GM03348 (cell line): ENCODE measurements at regions not wholly inside any gene's neighbourhood (a gene's known extent, or its start where the extent isn't known, plus 50 kb on each side); places are given as distances from the start of the nearest gene placed in this dataset.
A peak's percentile ranks its signal among the peaks of the same experiment; 100 is the strongest.

Experiments used
- DNase-seq: peaks from one replicate; pipeline ENCODE4 v3.0.0; 2012; ENCODE audit warnings: low spot score

- DNase-seq, result no peak
These were observed 146.7 kb upstream of the KLF14 start for GRCh38 chr7:130880668-130881067.

GRCh38 chr7:130881091-130881798 lies 147.2 kb upstream of the KLF14 start:
- no peak for DNase-seq

GRCh38 chr7:130881799-130882141 lies 147.8 kb upstream of the KLF14 start:
- DNase-seq, result no peak

GRCh38 chr7:130882396-130882795 lies 148.4 kb upstream of the KLF14 start:
- DNase-seq, result no peak

GRCh38 chr7:130883928-130884327 lies 149.9 kb upstream of the KLF14 start:
- no peak for DNase-seq

- no peak for DNase-seq
These were observed 150.7 kb upstream of the KLF14 start for GRCh38 chr7:130884437-130885417.

GRCh38 chr7:130886438-130887135 lies 152.6 kb upstream of the KLF14 start:
- no peak for DNase-seq

- peak; percentile 77 for DNase-seq
These were observed 153.4 kb upstream of the KLF14 start for GRCh38 chr7:130887182-130887956.

GRCh38 chr7:130887957-130888371 lies 154.0 kb upstream of the KLF14 start:
- DNase-seq, result no peak

GRCh38 chr7:130888468-130888867 lies 154.5 kb upstream of the KLF14 start:
- DNase-seq, result no peak

GRCh38 chr7:130890176-130891020 lies 156.4 kb upstream of the KLF14 start:
- no peak for DNase-seq

- peak; percentile 59 for DNase-seq
These were observed 157.5 kb upstream of the KLF14 start for GRCh38 chr7:130891254-130892094.

- DNase-seq, result no peak
These were observed 159.5 kb upstream of the KLF14 start for GRCh38 chr7:130893441-130893894.

GRCh38 chr7:130894146-130894908 lies 160.3 kb upstream of the KLF14 start:
- no peak for DNase-seq

GRCh38 chr7:130894909-130895750 lies 161.1 kb upstream of the KLF14 start:
- no peak for DNase-seq

- DNase-seq, result no peak
These were observed 162.3 kb upstream of the KLF14 start for GRCh38 chr7:130896051-130896881.

- DNase-seq, result peak; percentile 65
These were observed 163.0 kb upstream of the KLF14 start for GRCh38 chr7:130896898-130897514.
